Choroid plexus epithelial cell (primary cell): ENCODE measurements at regions not wholly inside any gene's neighbourhood (a gene's known extent, or its start where the extent isn't known, plus 50 kb on each side); places are given as distances from the start of the nearest gene placed in this dataset.

Experiments
- DNase-seq: peaks from one replicate; pipeline ENCODE4 v3.0.0-alpha.2; 2010; ENCODE audit warnings: low read depth
- H3K4me3 ChIP-seq: 2 replicates; pipeline ENCODE4 v1.5.1; 2011; ENCODE audit warnings: low read depth, mild to moderate bottlenecking, control low read depth, low read length, moderate library complexity
- CTCF ChIP-seq: conservative IDR thresholded peaks from 2 replicates; pipeline ENCODE4 v1.5.1; 2011; ENCODE audit warnings: low read depth, mild to moderate bottlenecking, control low read depth, inconsistent platforms, low read length, moderate library complexity

DNA sequence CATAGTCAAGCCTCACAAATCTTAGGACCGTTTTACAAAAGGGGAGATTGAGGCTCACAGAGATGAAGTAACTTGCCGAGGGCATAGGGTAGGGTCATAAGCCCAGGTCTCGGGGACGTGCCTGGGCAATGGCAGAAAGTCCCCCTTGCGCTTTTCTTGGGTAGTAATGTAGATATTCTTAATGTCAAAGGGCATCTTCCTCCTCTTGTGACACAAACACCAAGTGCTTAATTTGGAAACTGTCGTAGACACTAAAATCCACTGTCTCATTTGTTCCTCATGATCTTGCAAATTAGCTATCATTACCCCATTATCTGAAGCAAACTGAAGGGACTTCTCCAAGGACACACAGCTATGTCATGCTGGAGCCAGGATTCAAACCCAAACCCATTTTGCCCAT is 180.8 kb downstream of the GAS1 start:
- DNase-seq = no peak
- no peak for TF ChIP-seq CTCF
- H3K4me3 ChIP-seq = no peak overlapping the region

- TF ChIP-seq CTCF = no peak
- DNase-seq = no peak
- H3K4me3 ChIP-seq = no peak overlapping the region
Observed at GRCh38 chr9:86765746-86766430, 181.4 kb downstream of the GAS1 start.

GRCh38 chr9:86764671-86765343 is 182.5 kb downstream of the GAS1 start:
- TF ChIP-seq CTCF = no peak
- no peak for DNase-seq
- no peak overlapping the region for H3K4me3 ChIP-seq

GRCh38 chr9:86764221-86764624 is 183.1 kb downstream of the GAS1 start:
- H3K4me3 ChIP-seq = no peak overlapping the region
- DNase-seq = no peak
- no peak for TF ChIP-seq CTCF

DNA sequence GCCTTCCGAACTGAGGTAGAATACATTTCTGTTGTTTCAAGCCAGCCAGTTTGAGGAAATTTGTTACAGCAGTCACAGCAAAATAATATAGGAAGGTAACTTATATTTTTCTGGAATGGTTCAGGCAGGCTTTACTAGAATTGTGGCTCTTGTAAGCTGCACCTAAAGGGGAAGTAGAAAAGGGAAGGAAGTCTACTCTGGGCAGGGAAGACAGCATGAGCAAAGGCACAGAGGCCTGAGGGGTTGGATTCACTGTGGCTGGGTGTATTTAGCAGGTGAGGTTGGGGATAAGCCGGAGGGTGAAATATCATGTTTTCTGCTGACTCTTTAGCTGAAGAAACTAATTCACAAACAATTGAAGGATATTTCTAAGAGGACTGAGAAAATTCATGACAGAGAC is 183.5 kb downstream of the GAS1 start:
- no peak for DNase-seq
- H3K4me3 ChIP-seq = no peak overlapping the region
- TF ChIP-seq CTCF = no peak

GRCh38 chr9:86757382-86757720 is 190.0 kb downstream of the GAS1 start:
- TF ChIP-seq CTCF = no peak
- no peak overlapping the region for H3K4me3 ChIP-seq
- DNase-seq = no peak

DNA sequence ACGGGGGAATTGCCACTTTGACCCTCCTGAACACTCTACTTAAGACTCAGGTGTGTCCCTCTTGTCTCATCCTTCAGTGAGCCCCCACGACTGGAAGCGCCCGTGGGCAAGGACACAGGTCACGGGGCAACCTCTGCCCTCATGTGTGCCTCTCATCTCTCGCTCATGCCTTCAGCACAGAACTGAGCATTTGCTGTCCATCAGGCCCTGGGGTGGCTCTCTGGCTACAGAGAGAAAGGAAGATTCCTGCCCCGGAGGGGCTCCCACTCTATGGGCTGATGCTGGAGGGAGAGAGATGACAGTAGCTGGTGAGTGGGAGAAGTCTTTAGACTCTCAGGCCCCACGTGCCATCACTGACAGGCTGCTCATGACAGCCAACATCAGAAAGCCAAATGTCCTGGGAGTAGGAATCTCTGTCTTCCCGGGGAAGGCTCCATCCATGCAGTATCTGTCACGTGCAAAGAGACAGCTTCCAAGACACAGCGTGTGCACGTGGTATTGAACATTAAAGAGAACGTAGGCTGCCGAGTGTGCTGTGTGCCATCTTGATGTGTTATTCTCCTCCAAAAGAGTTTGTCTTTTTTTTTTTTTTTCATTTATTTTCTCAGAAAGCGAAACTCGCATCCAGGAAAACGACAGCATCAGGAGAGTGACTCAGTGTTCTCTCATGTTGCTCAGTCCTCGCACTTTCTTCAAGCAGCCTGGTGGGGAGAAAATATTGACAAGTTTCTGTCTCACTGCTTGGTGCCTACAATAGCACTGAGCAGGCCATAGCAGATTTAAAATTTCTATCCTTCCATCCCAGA is 190.5 kb downstream of the GAS1 start:
- no peak overlapping the region for H3K4me3 ChIP-seq
- DNase-seq = peak; percentile 8
- no peak for TF ChIP-seq CTCF
